ENCODE measurements at regions not wholly inside any gene's neighbourhood (a gene's known extent, or its start where the extent isn't known, plus 50 kb on each side); places are given as distances from the start of the nearest gene placed in this dataset.

DNA sequence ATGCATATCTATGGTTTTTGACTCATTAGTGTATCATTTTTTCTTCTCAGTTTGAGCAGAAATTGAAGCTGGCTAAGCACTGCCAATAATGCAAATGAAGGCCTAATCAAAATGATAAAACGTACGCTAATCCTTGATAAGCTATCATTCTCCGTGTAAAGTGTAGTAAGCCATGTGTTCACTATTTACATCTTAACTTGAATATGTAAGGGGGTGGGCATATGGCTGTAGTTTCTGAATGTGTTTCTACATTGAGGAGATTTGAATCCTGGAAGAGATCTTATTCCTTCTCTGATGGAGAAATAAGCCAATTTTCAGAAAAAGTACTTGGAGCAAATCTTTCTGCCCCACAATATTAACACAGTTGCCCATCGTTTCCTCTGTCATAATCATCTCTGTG, 351.8 kb upstream of the ANO3 start:
- DNase-seq (ENCODE audit: low spot score) = no peak
- TF ChIP-seq, protein P1, sequence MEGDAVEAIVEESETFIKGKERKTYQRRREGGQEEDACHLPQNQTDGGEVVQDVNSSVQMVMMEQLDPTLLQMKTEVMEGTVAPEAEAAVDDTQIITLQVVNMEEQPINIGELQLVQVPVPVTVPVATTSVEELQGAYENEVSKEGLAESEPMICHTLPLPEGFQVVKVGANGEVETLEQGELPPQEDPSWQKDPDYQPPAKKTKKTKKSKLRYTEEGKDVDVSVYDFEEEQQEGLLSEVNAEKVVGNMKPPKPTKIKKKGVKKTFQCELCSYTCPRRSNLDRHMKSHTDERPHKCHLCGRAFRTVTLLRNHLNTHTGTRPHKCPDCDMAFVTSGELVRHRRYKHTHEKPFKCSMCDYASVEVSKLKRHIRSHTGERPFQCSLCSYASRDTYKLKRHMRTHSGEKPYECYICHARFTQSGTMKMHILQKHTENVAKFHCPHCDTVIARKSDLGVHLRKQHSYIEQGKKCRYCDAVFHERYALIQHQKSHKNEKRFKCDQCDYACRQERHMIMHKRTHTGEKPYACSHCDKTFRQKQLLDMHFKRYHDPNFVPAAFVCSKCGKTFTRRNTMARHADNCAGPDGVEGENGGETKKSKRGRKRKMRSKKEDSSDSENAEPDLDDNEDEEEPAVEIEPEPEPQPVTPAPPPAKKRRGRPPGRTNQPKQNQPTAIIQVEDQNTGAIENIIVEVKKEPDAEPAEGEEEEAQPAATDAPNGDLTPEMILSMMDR (IDR thresholded peaks at IDR 0.05; ENCODE audit: extremely low read depth, insufficient read depth, missing control alignments) = no peak
- in situ Hi-C loops (cut with MboI; ENCODE audit: low pct_unique_long_range_greater_than_20kb, low sequenced_read_pairs, unreplicated experiment) = no loop called here

DNA sequence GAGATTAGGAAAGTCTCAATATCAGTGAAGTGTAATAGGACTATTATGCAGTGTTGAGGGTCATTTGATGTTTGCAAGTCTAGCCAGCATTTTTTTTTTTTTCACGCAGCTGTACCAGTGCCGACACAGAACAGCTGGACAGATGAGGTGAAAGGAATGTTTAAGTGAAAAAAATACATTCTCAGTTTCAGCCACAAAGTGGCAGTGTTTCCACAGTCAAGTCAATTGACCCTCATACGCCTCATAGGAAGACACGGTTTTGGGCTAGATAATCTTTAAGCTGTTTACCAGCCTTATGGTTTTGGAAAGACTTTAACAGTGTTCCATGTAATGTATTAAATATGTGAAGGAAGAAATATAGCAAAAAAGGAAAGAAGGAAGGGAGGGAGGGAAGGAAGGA, 349.9 kb upstream of the ANO3 start:
- peak; percentile 10 for DNase-seq (ENCODE audit: low spot score)
- in situ Hi-C loops (cut with MboI; ENCODE audit: low pct_unique_long_range_greater_than_20kb, low sequenced_read_pairs, unreplicated experiment) = no loop called here
- TF ChIP-seq, protein P1 (IDR thresholded peaks at IDR 0.05; ENCODE audit: extremely low read depth, insufficient read depth, missing control alignments) = peak; percentile 58

DNA sequence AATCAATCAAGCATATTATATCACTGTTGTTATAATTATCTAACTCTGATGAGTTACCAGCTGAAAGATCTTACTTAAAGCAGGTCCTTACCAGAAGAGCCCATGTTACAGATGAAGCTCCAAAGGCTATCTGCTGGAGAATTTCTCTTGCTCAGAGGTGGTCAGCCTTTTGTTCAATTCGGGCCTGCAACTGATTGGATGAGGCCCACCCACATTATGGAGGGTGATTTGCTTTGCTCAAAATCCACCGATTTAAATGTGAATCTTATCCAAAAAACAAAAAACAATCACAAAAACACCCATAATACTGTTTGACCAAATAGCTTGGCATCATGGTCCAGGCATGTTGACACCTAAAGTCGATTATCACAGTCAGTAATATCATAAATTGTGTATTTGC, 348.6 kb upstream of the ANO3 start:
- TF ChIP-seq, protein P1 (IDR thresholded peaks at IDR 0.05; ENCODE audit: extremely low read depth, insufficient read depth, missing control alignments) = no peak
- in situ Hi-C loops (cut with MboI; ENCODE audit: low pct_unique_long_range_greater_than_20kb, low sequenced_read_pairs, unreplicated experiment) = no loop called here
- DNase-seq (ENCODE audit: low spot score) = no peak

DNA sequence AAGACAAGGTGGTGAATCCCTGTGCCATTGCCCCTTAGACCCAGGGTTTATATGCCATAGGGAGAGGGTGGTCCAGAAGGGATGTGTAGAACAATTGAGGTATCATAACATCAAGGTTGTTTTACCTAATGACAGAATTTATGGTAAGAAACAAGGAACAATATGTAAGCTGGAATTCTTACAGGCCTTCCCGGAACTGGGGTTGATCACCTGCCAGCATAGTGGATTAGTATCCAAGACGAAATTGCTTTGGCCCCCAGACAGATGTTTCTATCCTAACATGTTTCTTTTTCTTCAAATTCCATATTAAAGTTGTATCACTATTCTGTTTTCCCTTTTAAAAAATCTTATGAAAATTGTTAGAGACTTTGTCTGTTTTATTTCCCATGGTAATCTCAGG, 343.8 kb upstream of the ANO3 start:
- in situ Hi-C loops (cut with MboI; ENCODE audit: low pct_unique_long_range_greater_than_20kb, low sequenced_read_pairs, unreplicated experiment) = no loop called here
- DNase-seq (ENCODE audit: low spot score) = no peak

DNA sequence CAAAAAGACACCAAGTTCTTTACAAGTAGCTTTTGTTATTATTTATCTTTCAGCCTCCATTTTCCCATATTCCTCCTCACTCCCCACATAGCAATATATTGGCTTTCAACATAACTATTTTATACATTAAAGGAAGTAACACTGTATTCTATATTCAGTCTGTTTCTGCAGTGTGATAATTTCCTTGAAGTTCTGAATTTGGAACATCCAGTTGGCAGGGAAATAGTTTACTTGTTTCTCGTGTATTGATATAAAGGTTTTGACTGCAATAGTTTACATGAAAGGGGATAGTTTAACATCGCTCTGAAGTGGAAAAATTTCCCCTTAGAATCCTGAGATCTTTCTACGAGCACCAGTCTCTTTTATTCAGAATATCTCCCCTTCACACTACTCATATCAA, 341.5 kb upstream of the ANO3 start:
- in situ Hi-C loops (cut with MboI; ENCODE audit: low pct_unique_long_range_greater_than_20kb, low sequenced_read_pairs, unreplicated experiment) = no loop called here
- no peak for DNase-seq (ENCODE audit: low spot score)

More for the DNA sequence above, 343.8 kb upstream of the ANO3 start:
- TF ChIP-seq, protein P1 (IDR thresholded peaks at IDR 0.05; ENCODE audit: extremely low read depth, insufficient read depth, missing control alignments) = no peak

DNA sequence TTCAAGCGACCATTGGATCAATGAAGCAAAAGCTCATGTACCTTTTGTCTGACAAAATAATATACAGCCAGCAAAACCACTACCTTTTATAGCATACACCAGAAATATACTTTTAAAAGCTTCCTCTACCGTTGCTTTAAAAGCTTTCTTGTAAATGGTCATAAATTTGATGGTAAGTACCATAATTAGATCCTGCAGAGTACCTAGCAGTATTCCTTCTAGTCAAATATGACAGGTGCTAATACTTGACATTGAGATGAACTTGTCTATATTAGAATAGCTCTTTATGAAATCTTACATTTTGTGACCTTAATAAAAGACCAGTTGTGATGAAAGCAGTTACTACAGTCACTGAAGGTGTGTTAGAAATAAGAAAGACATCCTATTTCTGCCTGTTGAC, 340.5 kb upstream of the ANO3 start:
- in situ Hi-C loops (cut with MboI; ENCODE audit: low pct_unique_long_range_greater_than_20kb, low sequenced_read_pairs, unreplicated experiment) = no loop called here

More for the DNA sequence above, 341.5 kb upstream of the ANO3 start:
- TF ChIP-seq, protein P1 (IDR thresholded peaks at IDR 0.05; ENCODE audit: extremely low read depth, insufficient read depth, missing control alignments) = no peak

More for the DNA sequence above, 340.5 kb upstream of the ANO3 start:
- TF ChIP-seq, protein P1 (IDR thresholded peaks at IDR 0.05; ENCODE audit: extremely low read depth, insufficient read depth, missing control alignments) = no peak
- no peak for DNase-seq (ENCODE audit: low spot score)
